ENCODE measurements at regions not wholly inside any gene's neighbourhood (a gene's known extent, or its start where the extent isn't known, plus 50 kb on each side); places are given as distances from the start of the nearest gene placed in this dataset.
"Not testable (repeated sequence)": the region's sequence is repeated elsewhere in the genome, so short reads cannot be mapped to it uniquely, and the experiment has no call there.

DNA sequence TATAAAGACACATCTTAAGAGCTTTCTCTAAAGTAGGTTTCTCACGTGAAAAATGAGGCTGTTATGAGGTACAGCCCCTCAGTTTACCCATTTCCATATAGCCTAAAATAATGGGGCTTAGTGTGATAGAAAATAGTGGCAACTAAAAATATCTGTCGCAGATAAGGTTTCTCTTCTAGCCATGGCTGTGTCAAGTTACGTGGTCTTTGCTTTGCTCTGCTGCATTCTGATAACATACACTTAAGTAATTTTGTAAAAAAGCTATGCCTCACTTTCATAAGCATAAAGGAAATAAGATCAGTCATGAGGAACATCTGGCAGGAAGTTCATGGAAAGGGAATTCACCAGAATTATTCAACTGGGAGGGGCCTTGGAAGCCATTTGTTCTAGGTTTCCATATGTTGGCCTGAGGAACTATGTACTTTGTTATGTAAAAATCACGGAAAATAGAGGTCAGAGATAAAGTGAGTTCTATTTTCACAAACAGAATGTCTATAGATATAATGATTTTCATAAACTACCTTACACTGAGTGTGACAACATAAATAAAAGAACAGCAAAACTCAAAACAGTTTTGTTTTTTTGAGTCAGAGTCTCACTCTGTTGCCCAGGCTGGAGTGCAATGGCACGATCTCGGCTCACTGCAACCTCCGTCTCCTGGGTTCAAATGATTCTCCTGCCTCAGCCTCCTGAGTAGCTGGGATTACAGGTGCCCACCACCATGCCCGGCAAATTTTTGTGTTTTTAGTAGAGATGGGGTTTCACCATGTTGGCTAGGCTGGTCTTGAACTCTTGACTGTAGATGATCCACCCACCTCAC, 195.6 kb upstream of the KRR1 start:
- no peak for DNase-seq (ENCODE audit: low read depth in 2 of 2)

DNA sequence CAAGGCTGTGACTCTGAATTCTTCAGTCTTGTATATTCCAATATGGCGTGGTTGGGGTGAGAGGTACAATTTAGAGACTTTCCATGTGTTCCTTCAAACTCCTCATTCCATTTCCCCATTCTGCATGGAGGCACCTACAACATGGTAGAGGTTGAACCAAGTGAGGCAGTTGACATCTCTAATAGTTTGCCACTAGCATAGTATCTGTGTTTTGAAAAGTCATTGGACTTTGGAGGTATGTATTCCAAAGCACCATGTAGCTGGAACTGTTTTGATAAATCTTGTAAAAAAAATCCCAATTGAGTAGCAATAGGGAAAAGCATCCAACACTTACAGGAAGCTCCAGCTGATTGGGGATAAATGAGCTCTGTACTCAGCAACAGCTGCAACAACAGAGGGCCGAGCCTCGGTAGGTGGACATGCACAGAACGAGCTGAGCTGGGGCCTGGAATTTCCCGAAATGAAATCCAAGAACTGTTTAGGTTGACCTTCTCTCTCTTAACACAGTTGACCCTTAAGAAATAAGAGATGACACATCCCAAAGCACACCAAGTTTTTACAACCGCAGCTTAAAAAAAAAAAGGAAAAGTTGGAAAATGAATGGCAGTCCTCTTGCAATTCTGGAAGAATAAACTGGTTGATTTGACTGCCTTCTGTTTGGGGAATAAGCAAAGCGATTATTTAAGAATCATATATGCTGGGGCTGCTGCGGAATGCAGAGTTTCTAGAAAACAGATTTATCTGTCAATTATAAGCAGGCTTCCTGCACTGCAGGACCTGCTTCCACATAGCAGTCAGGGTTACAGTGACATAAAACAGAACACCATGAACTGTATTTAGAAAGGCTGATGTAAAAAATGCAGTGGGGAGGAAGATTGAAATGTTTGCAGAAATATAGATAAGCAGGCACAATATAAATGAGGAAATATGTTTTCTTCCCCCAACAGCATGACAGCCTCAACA, 194.6 kb upstream of the KRR1 start:
- DNase-seq (ENCODE audit: low read depth in 2 of 2): no peak

DNA sequence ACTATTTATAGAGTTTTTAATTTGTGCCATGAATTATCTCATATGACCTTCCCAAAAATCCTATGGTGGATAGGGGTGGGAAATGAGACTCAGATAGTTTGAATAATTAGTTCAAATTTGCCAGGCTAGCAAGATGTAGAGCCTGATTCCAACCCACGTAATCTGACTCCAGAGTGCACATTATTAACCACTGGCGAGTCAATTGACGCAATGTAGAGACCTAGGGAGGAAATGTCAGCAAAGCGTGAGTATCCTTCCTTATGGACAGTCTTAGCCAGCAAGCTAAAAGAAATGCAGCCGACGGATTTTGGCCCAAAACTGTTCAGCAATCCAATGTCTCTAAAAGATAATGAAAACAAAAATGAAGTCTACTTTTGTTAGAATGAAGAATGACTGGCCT, 193.3 kb upstream of the KRR1 start:
- DNase-seq (ENCODE audit: low read depth in 2 of 2): no peak

DNA sequence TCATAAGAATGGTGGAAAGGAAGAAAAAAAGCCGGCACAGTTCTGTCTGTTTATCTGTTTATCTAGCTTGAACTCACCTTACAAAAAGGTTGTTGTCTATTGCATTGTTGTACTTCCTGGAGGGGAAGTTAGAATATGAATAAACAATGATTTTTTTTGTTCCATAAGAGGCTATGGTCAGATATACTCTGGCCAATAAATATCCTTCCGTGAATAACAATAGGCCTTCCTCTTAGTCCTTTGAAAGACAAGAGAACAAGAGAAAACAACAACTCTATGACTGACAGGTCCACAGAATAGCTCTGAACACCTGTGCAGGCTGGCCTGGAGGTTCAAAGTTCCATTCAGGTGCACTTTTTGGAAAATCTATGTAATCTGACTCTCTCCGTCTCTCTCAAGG, 192.8 kb upstream of the KRR1 start:
- DNase-seq (ENCODE audit: low read depth in 2 of 2): no peak

DNA sequence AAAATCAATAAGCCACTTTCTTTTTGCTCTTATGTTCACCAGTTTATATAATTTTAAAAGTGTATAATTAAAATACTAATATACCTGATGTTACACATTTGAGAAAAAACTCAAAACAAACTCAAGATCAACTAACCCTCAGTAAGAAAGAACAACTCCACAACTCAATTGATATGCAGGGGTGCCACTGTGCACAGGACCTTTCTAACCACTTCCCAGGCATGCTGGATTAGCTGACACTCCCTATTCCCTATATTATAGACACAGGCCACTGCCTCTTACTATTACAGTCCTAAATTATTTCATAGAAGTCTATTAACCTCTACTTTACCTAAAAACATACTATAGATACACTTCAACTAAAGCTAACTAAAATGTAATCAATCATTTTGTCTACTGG, 191.7 kb upstream of the KRR1 start:
- DNase-seq (ENCODE audit: low read depth in 2 of 2): no peak

DNA sequence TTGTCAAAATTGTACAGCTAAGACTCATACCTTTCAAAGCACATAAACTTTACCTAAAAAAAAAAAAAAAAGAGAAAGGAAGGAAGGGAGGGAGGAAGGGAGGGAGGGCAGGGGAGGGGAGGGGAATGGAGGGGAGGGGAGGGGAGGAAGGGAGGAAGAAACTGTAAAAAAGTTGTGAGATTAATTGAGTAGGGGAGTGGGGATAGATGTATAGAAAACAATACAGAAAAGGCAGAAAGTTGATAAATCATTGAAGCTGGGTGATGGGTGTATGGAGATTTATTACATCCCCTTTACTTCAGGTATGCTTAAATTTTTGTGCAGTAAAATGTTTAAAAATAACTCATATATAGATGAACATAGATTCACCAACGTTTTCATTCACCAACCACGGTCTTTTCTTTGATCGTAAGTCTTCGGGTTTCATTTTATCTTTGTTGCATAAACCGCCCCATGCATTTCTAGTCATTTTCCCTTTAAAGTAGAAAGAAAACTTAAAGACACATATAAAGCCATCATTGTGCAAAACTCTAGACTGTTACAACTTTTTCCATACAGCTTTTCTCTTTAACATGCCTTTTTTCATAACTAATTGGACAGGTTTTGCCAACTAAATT, 191.2 kb upstream of the KRR1 start:
- DNase-seq (ENCODE audit: low read depth in 2 of 2): no peak

DNA sequence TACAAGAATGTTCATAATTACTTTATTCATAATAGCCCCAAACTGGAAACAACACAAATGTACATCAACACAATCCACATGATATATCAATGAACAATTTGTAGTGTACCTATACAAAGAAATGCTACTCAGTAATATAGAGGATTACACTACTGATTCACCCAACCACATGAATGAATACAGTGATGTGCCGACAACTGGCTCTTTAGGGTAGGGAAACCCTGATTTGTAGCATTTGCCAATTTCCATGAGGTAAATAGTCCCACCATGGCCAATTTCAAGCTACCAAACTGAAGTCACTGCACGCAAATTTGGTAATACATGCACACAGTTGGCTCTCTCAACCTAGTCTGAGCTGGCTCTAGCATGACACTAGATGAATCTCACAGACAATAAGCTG, 190.4 kb upstream of the KRR1 start:
- DNase-seq (ENCODE audit: low read depth in 2 of 2): no peak

DNA sequence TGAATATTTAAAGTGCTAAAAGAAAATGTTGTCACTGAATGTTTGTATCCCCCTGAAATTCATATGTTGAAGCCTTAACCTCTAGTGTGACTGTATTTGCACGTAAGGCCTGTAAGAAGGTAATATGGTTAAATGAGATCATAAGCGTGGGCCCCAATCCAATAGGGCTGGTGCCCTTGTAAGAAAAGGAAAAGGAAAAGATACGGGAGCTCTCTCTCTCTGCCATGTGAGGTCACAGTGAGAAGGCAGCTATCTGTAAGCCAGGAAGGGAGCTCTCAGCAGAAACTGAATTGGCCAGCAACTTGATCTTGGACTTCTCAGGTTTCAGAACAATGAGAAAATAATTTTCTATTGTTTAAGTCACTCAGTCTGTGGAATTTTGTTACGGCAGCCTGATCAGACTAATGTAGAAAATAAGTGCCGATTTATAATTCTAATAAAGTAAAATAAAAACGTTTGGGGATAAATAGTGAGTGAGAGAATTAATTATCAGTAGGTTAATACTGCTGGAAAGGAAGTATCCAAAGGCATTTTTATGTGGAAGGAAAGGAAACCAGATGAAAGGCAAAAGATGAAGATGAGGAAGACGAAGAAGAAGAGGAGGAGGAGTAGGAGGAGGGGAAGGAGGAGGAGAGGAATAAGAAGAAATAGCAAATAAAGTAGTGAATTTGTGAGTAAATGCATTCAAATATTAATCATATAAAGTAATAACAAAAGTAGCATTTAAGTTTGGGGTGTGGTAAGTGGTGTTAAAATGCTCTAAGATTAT, 188.5 kb upstream of the KRR1 start:
- DNase-seq (ENCODE audit: low read depth in 2 of 2): no peak

DNA sequence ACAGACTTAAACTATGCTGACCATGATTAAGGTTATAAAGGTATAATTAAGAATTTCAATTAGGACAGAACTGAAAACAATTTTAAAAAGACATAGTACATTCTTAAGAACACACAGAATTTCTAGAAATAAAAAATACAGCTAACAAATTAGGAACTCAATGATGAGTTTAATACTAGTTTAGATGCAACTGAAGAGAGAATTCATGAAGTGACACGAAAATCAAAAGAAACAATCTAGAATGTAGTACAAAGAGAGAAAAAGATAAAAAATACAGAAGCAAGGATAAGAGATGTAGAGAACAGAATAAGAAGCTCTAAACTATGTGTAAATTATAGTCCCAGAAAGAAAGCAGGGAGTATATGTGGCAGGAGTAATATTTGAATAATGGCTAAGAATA, 187.8 kb upstream of the KRR1 start:
- DNase-seq (ENCODE audit: low read depth in 2 of 2): no peak

DNA sequence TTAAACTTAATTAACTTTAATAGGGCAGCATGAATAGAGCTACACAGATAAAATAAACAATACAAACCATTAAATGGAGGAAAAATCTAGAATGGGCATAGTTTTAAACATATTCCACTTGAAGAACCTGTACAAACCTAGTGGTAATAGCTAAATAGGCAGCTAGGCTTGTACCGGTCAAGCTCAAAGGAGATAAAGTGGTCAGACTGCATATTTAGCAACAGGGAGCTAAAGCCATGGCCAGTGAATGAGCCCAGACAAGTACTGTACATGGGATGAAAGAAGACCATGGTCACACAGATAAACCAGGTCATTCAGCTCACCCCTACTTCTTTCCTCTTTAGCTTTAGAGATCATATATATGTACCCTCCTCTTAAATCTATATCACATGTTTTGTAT, 186.6 kb upstream of the KRR1 start:
- DNase-seq (ENCODE audit: low read depth in 2 of 2): no peak

DNA sequence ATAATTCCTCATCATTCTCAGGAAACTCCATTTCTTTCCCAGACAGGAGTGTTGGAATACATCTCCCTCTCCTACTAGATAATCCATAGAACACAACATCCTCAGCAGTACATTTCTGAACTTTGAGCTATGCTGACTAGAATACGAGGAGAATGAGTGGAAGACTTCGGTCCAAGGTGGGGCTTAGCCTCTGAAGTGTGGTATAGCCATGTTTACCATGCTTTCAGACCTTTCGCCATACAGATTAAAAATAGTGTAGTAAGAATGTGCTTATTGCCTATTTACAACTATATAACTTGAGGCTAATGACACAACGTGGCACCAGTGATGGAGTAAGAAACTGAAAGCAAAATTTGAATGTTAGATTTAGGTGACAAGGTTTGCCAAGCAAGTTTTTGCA, 184.5 kb upstream of the KRR1 start:
- no peak for DNase-seq (ENCODE audit: low read depth in 2 of 2)

DNA sequence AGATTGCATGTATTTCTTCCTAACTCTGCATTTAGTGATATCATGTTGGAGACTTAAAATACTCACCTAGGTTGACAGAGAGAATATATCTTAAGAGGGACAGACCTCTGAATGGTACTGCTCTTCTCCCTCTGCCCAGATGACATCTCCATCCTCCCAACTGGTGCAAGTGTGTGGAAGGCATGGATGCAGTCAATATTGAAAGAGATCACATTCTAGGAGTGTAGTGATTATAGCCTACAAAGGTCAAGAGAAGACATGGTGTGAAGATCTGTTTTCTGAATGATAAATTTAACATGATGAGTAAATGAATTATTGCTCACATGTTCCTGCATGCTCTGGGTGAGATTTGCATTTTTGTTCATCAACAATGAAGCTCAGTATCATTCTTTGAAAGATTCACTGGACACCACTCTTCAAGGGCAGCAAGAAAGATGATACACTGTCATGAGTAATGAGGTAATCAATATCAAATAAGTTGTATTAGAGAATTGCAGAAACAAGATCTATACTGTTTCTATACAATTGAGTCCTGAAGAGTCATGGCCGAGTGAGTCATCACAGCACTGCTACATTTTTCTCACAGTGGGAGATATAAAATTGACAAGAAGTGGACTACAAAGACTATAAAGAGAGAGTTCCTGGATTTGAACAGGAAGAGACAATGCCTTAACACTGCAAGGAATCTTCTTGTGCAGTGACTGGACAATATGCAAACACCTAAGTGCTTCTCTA, 183.3 kb upstream of the KRR1 start:
- DNase-seq (ENCODE audit: low read depth in 2 of 2): no peak

DNA sequence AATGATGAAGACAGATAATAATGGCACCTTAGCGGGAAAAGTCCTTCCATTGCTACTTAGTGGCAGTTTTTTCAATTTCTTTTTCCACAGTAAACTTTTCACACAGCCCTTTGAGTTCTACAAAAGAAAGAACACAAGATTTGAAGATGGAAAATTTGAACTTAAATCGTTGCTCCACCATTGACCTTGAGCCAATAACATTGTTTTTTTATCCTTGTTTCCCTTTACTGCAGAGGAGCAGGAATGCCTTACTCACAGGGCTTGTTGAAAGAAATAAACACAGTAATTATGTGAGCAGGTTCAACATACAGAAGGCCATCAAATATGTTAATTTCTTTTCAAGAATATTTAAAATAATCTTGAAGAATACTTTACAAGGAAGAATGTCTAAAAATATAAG, 181.5 kb upstream of the KRR1 start:
- DNase-seq (ENCODE audit: low read depth in 2 of 2): no peak

DNA sequence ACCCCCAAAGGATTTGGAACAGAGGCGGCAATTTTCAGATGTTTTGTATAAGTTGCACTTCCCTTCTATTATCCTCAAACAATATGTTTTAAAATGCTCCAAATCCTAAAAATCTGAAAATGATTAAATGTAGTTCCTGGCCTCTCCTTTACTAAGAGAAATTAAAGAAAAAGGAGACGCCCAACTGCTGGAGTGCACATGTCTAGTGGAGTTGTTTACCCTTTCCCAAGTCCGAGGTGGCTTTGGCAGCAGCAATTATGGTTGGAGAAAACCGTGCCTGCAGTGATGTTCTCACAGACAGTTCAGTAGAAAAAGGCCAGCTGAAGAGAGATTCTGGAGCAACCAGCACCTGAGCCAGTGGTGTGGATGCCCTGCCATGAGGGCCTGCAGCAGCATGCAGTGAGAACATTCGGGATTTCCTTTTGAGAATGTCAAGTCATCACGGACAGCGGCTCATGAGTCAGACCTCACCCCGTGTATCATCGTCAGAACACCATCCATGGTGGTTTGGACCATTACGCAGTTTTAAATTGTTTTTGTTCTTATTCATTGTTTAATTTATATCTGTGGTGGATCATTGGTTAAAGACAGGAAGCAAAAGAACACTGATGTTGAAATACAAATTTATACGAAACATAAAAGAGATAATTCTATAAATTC, 179.0 kb upstream of the KRR1 start:
- no peak for DNase-seq (ENCODE audit: low read depth in 2 of 2)

DNA sequence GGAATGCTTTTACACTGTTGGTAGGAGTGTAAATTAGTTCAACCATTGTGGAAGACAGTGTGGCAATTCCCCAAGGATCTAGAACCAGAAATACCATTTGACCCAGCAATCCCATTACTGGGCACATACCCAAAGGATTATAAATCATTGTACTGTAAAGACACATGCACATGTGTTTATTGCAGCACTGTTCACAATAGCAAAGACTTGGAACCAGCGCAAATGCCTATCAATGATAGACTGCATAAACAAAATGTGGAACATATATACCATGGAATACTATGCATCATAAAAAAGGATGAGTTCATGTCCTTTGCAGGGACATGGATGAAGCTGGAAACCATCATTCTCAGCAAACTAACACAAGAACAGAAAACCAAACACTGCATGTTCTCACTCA, 174.8 kb upstream of the KRR1 start:
- DNase-seq (ENCODE audit: low read depth in 2 of 2): not testable (repeated sequence)

DNA sequence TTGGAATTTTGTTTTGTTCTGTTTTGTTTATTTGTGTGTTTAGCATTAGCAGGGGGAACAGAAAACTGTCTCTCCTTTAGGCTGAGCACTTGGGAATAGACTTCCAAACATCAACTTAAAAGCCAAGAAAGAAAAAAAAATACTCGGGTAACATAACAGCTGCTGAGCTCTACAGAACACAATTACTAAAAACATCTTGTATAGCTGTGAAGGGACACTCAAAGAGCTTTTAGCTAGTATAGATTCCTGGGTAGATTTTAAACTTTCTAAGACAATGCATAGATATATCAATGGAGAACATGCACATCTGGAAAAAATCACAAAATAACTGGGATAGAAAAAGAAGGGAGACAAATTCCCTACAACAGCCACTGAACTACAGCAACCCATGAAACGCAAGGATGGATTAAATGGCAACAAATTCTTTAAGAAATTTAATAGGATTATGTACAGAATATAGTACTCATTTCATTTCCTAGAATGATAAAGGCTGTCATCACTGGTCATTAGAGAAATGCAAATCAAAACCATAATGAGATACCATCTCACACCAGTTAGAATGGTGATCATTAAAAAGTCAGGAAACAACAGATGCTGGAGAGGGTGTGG, 174.3 kb upstream of the KRR1 start:
- DNase-seq (ENCODE audit: low read depth in 2 of 2): no peak

DNA sequence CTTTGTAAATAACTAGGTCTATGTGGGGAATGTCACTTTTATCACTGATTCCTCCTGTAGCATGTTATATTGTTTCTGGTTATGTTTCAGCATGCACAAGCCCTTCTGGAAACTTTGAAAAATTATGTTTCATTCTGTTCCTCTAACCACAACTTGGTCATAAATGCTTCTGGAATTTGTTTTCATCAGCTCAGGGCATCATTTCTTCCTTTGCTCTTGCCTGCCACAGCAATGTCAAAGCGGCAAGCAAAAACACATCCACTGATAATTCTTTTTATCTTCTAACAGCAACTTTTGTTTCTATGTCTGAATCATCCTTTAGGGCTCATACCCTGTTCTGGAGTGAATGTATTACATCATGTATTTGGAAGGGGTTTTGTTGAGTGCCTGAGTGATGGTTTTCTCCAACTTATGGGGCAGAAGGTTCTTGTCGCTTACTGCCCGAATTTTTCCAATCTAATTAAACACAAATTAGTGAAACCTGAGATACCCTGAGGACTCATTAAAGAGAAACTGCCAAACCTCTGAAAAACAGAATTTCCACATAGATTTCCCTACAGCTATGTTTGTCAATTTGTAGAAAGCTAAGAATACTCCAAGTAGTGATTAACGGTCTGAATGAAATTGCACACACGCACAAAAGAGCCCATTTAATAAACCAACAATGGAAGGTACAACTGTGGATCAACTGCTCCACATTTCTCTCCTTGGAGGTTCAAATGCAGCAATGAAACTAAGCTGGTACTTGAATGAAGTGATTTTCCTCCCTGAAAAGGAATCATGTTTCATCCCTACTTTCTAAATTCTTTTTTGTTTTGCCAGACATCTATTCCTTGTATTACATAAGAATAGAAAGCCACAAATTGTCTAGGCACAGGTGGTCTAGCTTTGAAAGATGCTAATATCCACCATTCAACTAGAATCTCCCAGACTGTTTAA, 173.5 kb upstream of the KRR1 start:
- DNase-seq (ENCODE audit: low read depth in 2 of 2): no peak

DNA sequence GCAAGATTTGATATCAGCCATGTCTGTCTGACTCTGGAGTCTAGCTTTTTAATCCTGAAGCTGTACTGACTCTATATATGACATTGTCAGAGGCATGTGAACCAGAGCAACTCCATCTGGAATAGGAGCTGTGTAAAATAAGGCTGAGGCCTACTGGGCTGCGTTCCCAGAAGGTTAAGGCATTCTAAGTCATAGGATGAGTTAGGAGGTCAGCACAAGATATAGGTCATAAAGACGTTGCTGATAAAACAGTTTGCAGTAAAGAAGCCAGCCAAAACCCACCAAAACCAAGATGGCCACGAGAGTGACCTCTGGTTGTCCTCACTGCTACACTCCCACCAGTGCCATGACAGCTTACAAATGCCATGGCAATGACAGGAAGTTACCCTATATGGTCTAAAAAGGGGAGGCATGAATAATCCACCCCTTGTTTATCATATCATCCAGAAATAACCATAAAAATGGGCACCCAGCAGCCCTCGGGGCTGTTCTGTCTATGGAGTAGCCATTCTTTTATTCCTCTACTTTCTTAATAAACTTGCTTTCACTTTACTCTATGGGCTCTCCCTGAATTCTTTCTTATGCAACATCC, 172.7 kb upstream of the KRR1 start:
- DNase-seq (ENCODE audit: low read depth in 2 of 2): not testable (repeated sequence)

DNA sequence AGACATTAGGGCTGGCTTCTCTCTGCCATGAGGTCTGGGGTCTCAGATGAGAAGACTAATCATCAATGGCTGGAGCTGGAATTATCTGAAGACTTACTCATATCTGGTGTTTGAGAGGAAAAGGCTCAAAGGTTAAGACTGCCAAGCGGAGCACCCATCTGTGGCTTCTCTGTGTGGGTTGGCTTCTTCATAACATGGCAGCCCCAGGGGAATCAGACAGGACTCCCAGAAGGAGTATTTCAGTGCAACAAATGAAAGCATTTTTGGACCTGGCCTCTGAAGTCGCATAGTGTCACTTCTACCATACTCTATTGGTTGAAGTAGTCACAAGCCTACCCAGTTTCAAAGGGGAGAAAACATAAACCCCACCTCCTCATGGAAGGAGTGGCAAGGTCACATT, 171.8 kb upstream of the KRR1 start:
- DNase-seq (ENCODE audit: low read depth in 2 of 2): no peak

Data from activated CD4-positive, alpha-beta T cell treated with anti-CD3 and anti-CD28 coated beads for 24 hours (primary cell).